ENCODE measurements at regions not wholly inside any gene's neighbourhood (a gene's known extent, or its start where the extent isn't known, plus 50 kb on each side); places are given as distances from the start of the nearest gene placed in this dataset.

- TF ChIP-seq, protein P1, sequence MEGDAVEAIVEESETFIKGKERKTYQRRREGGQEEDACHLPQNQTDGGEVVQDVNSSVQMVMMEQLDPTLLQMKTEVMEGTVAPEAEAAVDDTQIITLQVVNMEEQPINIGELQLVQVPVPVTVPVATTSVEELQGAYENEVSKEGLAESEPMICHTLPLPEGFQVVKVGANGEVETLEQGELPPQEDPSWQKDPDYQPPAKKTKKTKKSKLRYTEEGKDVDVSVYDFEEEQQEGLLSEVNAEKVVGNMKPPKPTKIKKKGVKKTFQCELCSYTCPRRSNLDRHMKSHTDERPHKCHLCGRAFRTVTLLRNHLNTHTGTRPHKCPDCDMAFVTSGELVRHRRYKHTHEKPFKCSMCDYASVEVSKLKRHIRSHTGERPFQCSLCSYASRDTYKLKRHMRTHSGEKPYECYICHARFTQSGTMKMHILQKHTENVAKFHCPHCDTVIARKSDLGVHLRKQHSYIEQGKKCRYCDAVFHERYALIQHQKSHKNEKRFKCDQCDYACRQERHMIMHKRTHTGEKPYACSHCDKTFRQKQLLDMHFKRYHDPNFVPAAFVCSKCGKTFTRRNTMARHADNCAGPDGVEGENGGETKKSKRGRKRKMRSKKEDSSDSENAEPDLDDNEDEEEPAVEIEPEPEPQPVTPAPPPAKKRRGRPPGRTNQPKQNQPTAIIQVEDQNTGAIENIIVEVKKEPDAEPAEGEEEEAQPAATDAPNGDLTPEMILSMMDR (conservative IDR thresholded peaks at IDR 0.05): no peak
- TF ChIP-seq EZH2 (IDR thresholded peaks at IDR 0.05; ENCODE audit: low read depth): no peak
Observed at GRCh38 chr5:36494841-36495601, 111.4 kb upstream of the SLC1A3 start.
